Activated CD8-positive, alpha-beta T cell treated with anti-CD3 and anti-CD28 coated beads for 36 hours (primary cell): ENCODE measurements at regions not wholly inside any gene's neighbourhood (a gene's known extent, or its start where the extent isn't known, plus 50 kb on each side); places are given as distances from the start of the nearest gene placed in this dataset.

Experiments
- ATAC-seq: fragments of 200-7000 bp; cut with Tn5 transposase; one replicate; pipeline ENCODE4 v1.10.0; 2021; ENCODE audit warnings: mild to moderate bottlenecking, moderate library complexity
- CTCF ChIA-PET: fragments of 350-600 bp; sonication (Branson Sonifier 250); formaldehyde crosslinking; loops from one replicate; lab custom pipeline; 2021; ENCODE audit warnings: antibody characterized with exemption; lab: Charles Lee
- POLR2A ChIA-PET: fragments of 350-600 bp; sonication (Branson Sonifier 250); formaldehyde crosslinking; loops from one replicate; lab custom pipeline; 2021; ENCODE audit warnings: antibody characterized with exemption; lab: Charles Lee
- DNase-seq: peaks from one replicate; pipeline ENCODE4 v3.0.0-alpha.2; 2020
- H3K27ac Mint-ChIP-seq: one replicate; pipeline ENCODE4 v1.8.0; 2021; ENCODE audit warnings: mild to moderate bottlenecking, mixed read lengths
- H3K27me3 Mint-ChIP-seq: one replicate; pipeline ENCODE4 v1.8.0; 2021; ENCODE audit warnings: mixed read lengths
- H3K36me3 Mint-ChIP-seq: one replicate; pipeline ENCODE4 v1.8.0; 2021; ENCODE audit warnings: low read depth, mixed read lengths
- H3K4me1 Mint-ChIP-seq: one replicate; pipeline ENCODE4 v1.8.0; 2021; ENCODE audit warnings: low read depth, mixed read lengths
- H3K4me3 Mint-ChIP-seq: one replicate; pipeline ENCODE4 v1.8.0; 2021; ENCODE audit warnings: mild to moderate bottlenecking, moderate library complexity, mixed read lengths
- H3K9me3 Mint-ChIP-seq: one replicate; pipeline ENCODE4 v1.8.0; 2021; ENCODE audit warnings: mixed read lengths
- intact Hi-C: fragments of 100-400 bp; cut with micrococcal nuclease; formaldehyde crosslinking; loops from one replicate; pipeline ENCODE4 v1.10.0; 2022
- TF ChIP-seq, protein P1 (sequence below): fragments of 200-600 bp; IDR thresholded peaks from one replicate; pipeline ENCODE4 v1.8.0; 2022; ENCODE audit warnings: antibody characterized with exemption, mild to moderate bottlenecking

DNA sequence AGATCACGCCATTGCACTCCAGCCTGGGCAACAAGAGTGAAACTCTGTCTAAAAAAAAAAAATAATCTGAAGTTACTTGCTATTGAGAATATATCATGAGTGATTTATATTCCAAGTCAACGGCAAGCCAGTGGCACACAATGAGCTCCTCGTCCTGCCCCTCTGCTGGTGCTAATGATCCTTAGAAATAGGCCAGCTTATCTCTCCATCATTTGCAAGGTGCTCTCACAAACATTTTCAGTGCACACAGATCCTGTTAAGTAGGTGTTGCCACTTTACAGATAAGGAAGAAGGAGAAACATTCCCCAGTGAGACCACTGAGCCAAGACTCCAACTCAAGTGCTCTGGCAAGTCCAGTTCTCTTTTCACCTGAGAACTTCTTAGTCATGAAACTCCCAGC, 91.3 kb upstream of the GPR45 start:
- POLR2A ChIA-PET: interaction anchor here (0.6 kb wide), 1 partner anchor 441 kb away, joined by 3 read pairs; no protein-coding TSS in a partner anchor
- H3K27me3 Mint-ChIP-seq: peaks cover 37% of the 10 kb centered on the region
- H3K36me3 Mint-ChIP-seq: no peaks in the 10 kb centered on the region
- H3K9me3 Mint-ChIP-seq: no peaks in the 10 kb centered on the region
- no peak for DNase-seq
- CTCF ChIA-PET: interaction anchor here (1.2 to 1.4 kb wide), 2 partner anchors 87 to 88 kb away, joined by 3 read pairs; no protein-coding TSS in a partner anchor
- TF ChIP-seq, protein P1, sequence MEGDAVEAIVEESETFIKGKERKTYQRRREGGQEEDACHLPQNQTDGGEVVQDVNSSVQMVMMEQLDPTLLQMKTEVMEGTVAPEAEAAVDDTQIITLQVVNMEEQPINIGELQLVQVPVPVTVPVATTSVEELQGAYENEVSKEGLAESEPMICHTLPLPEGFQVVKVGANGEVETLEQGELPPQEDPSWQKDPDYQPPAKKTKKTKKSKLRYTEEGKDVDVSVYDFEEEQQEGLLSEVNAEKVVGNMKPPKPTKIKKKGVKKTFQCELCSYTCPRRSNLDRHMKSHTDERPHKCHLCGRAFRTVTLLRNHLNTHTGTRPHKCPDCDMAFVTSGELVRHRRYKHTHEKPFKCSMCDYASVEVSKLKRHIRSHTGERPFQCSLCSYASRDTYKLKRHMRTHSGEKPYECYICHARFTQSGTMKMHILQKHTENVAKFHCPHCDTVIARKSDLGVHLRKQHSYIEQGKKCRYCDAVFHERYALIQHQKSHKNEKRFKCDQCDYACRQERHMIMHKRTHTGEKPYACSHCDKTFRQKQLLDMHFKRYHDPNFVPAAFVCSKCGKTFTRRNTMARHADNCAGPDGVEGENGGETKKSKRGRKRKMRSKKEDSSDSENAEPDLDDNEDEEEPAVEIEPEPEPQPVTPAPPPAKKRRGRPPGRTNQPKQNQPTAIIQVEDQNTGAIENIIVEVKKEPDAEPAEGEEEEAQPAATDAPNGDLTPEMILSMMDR: no peak
- ATAC-seq: no peak
- no peak overlapping the region for H3K4me3 Mint-ChIP-seq
- H3K27ac Mint-ChIP-seq: no peak overlapping the region
- no peaks in the 10 kb centered on the region for H3K4me1 Mint-ChIP-seq
- intact Hi-C loops: no loop called here

DNA sequence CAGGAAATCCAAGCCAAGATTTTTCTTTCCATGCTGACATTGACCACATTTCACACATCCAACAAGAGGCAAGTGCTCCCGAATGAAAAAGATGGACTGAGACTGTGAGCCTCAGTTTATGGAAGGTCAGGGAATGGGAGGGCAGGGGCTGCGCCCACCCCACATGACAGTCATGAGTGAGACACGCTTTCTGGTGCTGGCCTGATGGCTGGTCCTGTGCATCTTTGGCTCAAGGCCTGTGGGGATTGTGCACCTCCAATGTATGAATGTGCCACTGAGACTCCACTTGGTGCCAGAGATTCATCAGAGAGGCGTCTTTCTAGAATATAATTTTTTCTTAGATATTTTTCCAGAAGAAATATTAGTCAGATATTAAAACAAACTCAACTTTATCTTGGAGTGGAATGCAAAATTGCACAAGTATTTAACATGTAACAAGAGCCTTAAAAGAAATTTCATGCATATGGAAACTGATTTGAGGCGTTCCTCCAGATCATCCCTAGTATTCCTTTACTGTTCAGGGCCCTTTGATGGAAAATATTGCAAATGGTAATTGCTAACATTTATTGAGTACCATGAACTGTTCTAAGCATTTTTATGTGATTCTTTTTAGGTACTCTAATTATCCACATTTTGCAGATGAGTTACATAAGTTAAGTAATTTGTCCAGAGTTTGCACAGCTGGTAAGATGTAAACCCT, 87.3 kb upstream of the GPR45 start:
- peaks cover 17% of the 10 kb centered on the region for H3K9me3 Mint-ChIP-seq
- intact Hi-C loops: no loop called here
- no peak overlapping the region for H3K4me3 Mint-ChIP-seq
- ChIA-PET CTCF (no interaction called here), POLR2A (no interaction called here)
- no peak overlapping the region for H3K27ac Mint-ChIP-seq
- H3K4me1 Mint-ChIP-seq: no peaks in the 10 kb centered on the region
- no peak for DNase-seq
- no peaks in the 10 kb centered on the region for H3K36me3 Mint-ChIP-seq
- TF ChIP-seq, protein P1: no peak
- ATAC-seq: no peak
- peaks cover 35% of the 10 kb centered on the region for H3K27me3 Mint-ChIP-seq

DNA sequence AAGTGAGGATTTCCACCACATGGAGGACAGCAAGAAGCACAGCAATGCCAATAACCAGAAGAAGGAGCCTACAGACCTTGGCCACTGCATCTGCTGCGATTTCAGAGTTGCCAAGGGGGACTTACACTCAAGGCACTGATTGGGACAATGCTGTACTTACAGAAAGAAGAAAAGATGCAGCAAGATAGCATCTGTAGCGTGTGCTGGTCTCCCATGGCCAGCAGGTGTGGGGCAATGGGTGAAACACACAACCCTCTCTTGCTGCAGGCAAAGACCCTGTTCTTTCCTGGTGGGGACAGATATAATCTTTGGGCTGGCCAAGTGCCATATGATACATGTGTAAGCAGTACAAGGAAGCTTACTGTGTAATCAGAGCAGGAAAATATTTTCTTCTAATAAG, 85.4 kb upstream of the GPR45 start:
- H3K27me3 Mint-ChIP-seq: peaks cover 32% of the 10 kb centered on the region
- ATAC-seq (no peak), DNase-seq (no peak)
- POLR2A ChIA-PET: interaction anchor here (0.8 kb wide), 1 partner anchor 11 kb away, joined by 3 read pairs; no protein-coding TSS in a partner anchor
- intact Hi-C loops: no loop called here
- no peak overlapping the region for H3K4me3 Mint-ChIP-seq
- H3K36me3 Mint-ChIP-seq: no peaks in the 10 kb centered on the region
- CTCF ChIA-PET: no interaction called here
- no peaks in the 10 kb centered on the region for H3K4me1 Mint-ChIP-seq
- H3K9me3 Mint-ChIP-seq: peaks cover 17% of the 10 kb centered on the region
- no peak overlapping the region for H3K27ac Mint-ChIP-seq
- TF ChIP-seq, protein P1: no peak

DNA sequence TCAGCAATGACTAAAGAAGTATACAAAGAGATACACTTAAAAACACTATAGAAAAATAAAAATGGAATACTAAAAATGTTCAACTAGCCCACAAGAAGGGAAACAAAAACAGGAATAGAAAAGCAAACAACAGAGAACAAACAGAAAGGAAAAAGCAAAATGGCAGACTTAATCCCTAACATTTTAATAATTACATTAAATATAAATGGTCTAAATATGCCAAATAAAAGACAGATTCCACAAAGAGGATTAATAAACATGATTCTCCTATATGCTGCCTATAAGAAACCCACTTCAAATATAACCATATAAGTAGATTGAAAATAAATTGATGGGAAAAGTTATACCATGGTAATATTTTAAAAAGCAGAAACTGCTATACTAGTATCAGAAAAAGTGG, 83.5 kb upstream of the GPR45 start:
- no peaks in the 10 kb centered on the region for H3K36me3 Mint-ChIP-seq
- no peak overlapping the region for H3K27ac Mint-ChIP-seq
- H3K4me1 Mint-ChIP-seq: no peaks in the 10 kb centered on the region
- no peak for ATAC-seq
- TF ChIP-seq, protein P1: no peak
- POLR2A ChIA-PET: no interaction called here
- H3K27me3 Mint-ChIP-seq: peaks cover 28% of the 10 kb centered on the region
- intact Hi-C loops: no loop called here
- no peak overlapping the region for H3K4me3 Mint-ChIP-seq
- H3K9me3 Mint-ChIP-seq: peaks cover 18% of the 10 kb centered on the region
- DNase-seq: no peak
- CTCF ChIA-PET: no interaction called here

DNA sequence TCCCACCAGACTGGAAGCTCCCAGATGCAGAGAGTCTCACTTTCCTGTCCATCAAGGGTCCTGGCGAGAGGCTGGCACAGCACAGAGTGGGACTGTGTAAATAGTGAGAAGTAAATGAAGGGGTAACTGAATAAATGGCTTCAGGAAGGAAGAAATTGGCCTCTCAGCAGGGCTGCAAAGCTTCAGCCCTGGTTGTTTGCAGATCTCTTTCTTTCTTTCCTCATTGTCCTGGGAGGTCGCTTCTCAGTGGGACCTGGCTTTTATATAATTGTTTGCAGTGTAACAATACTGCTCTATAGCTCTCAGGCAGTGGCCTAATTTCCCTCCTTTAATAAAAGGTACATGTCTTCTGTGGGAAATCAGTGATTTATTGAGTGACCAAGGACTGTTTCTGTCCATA, 74.9 kb upstream of the GPR45 start:
- Mint-ChIP-seq H3K27me3 (peaks cover 7% of the 10 kb centered on the region), H3K36me3 (no peaks in the 10 kb centered on the region), H3K4me3 (no peak overlapping the region), H3K27ac (no peak overlapping the region), H3K4me1 (no peaks in the 10 kb centered on the region), H3K9me3 (peaks cover 2% of the 10 kb centered on the region)
- DNase-seq: no peak
- ATAC-seq: no peak
- ChIA-PET CTCF (interaction anchor here (0.8 to 1.3 kb wide), 2 partner anchors 12 to 51 kb away, joined by 3 to 6 read pairs; no protein-coding TSS in a partner anchor), POLR2A (no interaction called here)
- TF ChIP-seq, protein P1: no peak
- intact Hi-C loops: no loop called here
